Sciatic nerve (tissue), 2 donors: ENCODE measurements at regions not wholly inside any gene's neighbourhood (a gene's known extent, or its start where the extent isn't known, plus 50 kb on each side); places are given as distances from the start of the nearest gene placed in this dataset.
"Not testable (repeated sequence)": the region's sequence is repeated elsewhere in the genome, so short reads cannot be mapped to it uniquely, and the experiment has no call there.

Experiments
- ATAC-seq: fragments of 200-7000 bp; cut with Tn5 transposase; one replicate; pipeline ENCODE4 v1.9.1; 2020; ENCODE audit warnings: mild to moderate bottlenecking, moderate library complexity
- DNase-seq: peaks from one replicate; pipeline ENCODE4 v3.0.0-alpha.2; 2020; ENCODE audit warnings: low spot score
- intact Hi-C: fragments of 100-400 bp; cut with DNase I; formaldehyde crosslinking; loops from one replicate; pipeline ENCODE4 v1.14.2; 2022
- donor health status: DM: no; HTN: no; CAD: no.
- donor health status: DM: no; HTN: no; CAD: no.

DNA sequence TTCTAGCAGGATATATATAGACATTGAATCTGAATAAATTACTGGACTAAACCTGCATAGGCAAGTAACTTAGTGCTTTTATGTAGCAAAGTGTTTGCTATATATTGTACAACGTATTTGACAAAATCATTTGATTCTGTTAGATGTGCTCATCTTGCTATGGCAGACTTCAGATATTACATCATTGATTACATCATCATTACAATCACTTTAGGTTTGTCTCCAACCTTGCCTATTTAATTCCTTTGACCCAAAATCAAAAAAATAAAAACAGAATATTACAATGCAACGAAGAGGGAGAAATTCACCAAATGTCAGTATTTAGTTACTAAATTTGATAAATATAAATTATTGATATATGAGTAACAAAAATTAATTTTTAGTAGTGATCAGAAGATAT, 155.7 kb upstream of the STEAP1 start:
- DNase-seq (no peak), ATAC-seq (no peak)
- intact Hi-C loops: no loop called here

DNA sequence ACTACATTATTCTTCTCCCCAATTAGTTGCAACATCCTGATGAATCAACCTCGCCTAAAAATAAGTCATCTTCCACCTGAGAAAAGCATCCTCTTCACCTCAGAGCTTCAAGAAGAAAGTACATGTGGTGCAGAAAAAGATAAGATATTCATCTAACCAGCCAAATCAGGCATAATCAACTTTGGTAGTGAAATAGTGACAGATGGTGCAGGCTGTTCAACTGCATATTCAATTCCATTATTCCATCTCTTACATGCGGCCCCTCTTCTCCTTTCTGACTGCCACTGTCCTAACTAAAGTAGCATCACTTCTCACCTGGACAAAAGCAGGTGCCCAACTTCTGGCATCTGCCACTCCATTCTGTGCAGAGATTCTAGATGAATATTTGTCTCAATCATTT, 148.4 kb upstream of the STEAP1 start:
- ATAC-seq: no peak
- intact Hi-C loops: no loop called here
- DNase-seq: no peak

GRCh38 chr7:90007001-90007654, 147.1 kb upstream of the STEAP1 start:
- intact Hi-C loops: no loop called here

DNA sequence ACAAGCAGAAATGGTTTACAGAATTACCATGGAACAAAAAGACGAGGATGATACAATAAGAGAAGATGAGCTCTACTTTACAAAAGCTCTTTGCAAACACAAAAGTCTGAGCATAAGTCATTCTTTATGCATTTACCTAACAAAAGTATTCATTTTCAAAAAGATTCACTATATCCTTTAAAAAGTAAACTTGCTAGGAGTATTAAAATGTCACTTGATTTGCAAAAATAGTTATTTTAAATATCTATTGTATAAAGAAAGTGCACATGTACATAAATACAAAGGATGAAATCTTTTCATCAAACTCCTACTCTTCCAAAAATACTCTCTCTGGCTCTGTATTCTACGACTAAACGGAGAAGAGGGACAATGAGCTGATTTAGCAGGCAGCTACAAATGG, 146.4 kb upstream of the STEAP1 start:
- intact Hi-C loops: no loop called here
- DNase-seq: no peak
- no peak for ATAC-seq

More at GRCh38 chr7:90007001-90007654, 147.1 kb upstream of the STEAP1 start:
- DNase-seq (no peak), ATAC-seq (no peak)

DNA sequence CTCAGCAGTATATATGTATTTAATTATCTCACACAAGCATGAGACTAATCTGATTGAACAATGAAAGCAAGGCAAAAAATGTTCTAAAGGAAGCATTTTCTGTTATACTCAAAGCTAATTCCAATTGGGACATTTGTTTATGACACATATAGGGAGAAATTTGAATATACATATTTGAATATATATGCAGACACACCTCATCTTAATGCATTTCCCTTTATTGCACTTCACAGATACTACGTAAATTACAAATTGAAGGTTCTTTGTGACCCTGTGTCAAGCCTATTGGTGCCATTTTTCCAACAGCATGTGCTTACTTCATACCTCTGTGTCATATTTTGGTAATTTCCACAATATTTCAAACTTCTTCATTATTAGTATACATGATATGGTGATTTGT, 132.1 kb upstream of the STEAP1 start:
- ATAC-seq: no peak
- intact Hi-C loops: no loop called here

DNA sequence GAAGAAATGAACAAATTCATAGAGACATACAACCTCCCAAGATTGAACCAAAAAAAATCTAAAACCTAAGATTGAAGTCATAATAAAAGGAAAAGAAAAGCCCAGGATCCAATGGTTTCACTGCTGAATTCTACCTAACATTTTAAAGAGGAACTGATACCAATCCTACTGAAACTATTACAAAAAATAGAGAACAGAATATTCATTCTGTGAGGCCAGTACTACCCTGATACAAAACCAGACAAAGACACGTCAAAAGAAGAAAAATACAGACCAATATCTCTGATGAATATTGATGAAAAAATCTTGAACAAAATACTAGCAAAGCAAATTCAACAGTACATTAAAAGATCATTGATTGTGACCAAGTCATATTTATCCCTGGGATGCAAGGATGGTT, 128.5 kb upstream of the STEAP1 start:
- DNase-seq (no peak), ATAC-seq (no peak)
- intact Hi-C loops: no loop called here

More for the DNA sequence above, 132.1 kb upstream of the STEAP1 start:
- no peak for DNase-seq

DNA sequence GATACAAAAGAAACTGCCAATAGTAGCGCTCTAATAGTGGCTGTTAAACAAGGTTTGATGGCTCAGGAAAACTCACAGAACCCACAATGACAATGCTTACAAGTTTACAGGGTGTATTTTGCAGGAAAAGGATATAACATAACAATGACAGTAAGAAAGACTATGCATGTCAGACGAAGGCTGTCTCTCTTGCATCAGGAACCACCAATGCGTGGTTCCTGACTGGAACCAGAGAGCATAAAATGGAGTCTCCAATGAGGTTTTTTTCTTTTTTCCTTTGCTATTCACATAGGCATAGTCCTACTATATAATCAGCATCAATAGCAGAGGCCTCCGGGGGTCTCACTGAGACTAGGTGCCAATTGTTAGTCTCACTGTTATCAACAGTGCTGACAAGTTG, 120.4 kb upstream of the STEAP1 start:
- intact Hi-C loops: no loop called here
- ATAC-seq (no peak), DNase-seq (no peak)

- DNase-seq: no peak
- intact Hi-C loops: no loop called here
- ATAC-seq: no peak
Observed at GRCh38 chr7:90053094-90053493, 101.2 kb upstream of the STEAP1 start.

DNA sequence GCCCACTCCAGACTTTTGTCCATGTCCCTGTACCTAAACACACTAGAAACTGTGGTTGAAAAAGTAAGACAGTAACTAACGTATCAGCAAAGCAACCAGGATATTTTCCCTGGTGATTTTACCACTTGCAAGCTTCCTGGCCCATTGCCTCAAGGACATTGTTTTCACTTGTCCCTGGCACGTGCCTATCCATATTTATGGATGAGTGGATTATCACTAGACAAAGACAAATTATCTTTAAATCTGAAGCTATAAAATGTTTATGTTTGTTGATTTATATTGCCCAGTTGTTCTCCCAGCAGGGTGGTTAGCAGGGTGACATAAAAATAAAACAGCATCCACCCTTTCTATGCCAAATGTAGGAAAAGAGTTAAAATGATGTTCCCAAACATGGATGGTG, 93.2 kb upstream of the STEAP1 start:
- DNase-seq (no peak), ATAC-seq (no peak)
- intact Hi-C loops: no loop called here

- ATAC-seq (no peak), DNase-seq (no peak)
- intact Hi-C loops: no loop called here
Observed at GRCh38 chr7:90064370-90064769, 89.9 kb upstream of the STEAP1 start.

GRCh38 chr7:90067171-90067570, 87.1 kb upstream of the STEAP1 start:
- intact Hi-C loops: no loop called here
- ATAC-seq (no peak), DNase-seq (no peak)

- intact Hi-C loops, ATAC-seq, DNase-seq: not testable (repeated sequence)
Observed at GRCh38 chr7:90070238-90070637, 84.0 kb upstream of the STEAP1 start.

DNA sequence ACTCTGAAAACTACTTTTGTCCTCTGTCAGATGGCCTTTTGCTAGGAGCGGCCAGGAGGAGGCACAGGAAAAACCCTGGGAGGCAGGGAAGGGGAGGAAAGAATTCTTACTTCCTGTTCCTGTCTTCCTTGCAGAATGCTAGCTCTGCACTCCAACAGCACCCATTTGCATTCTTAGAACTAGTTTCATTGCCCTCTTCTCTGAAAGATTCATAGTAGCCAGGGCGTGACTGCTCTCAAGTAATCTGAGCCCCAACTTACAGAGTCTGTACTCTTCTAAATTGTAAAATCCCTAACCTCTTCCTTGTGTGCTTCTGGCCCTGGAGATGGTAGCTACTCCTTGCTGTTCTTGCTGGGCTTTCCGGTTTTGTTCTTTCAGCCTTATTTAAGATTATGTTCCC, 75.3 kb upstream of the STEAP1 start:
- intact Hi-C loops: no loop called here
- DNase-seq: no peak
- ATAC-seq: no peak

DNA sequence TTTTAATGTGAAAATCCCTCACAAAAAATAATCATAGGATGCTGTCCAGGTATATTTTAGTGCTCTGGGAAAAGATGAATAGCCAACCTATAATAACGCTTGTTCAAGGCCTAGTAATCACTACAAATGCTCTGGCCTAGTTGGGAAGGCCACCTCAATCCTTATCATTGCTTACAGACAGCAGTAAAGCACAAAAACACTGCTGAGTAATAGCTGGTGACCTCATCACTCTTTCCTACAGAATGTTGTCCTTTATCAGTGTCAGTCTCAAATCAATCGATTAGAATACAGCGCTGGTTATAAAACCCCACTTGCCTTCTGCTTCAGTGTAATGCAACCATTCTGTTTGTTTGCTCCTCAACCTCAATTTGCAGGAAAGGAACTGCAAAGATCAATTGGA, 72.6 kb upstream of the STEAP1 start:
- intact Hi-C loops: no loop called here
- DNase-seq (no peak), ATAC-seq (no peak)

DNA sequence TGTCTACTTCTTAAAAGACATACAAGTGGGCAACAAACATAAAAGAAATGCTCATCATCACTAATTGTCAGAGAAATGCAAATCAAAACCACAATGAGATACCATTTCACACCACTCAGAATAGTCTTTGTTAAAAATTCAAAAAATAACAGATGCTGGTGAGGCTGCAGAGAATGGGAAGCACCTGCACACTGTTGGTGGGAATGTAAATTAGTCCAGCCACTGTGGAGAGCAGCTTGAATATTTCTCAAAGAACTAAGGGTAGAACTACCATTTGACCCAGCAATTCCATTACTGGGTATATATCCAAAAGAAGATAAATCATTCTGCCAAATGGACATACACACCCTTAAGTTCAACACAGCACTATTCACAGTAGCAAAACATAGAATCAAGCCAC, 61.8 kb upstream of the STEAP1 start:
- intact Hi-C loops: no loop called here
- no peak for ATAC-seq
- DNase-seq: no peak

DNA sequence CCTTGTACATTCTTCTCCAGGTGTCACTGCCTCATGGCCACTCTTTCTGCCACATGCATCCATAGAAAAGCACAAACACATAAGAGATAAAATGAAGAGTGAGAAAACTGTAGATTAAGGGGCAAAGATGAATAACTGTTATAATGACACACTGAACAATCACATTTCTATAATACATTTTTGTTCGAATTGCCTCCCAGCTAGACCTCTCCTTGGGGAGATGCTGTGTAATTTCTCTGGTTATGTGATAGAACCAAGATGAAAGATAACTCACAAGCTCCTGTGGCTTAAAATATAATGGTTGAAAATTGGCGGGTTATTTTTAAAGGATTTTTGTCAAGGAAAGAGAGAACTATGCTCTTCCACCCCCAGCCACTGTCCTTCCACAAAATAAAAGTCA, 60.2 kb upstream of the STEAP1 start:
- intact Hi-C loops: no loop called here
- DNase-seq (no peak), ATAC-seq (no peak)
